GM19023 (cell line): ENCODE measurements at regions not wholly inside any gene's neighbourhood (a gene's known extent, or its start where the extent isn't known, plus 50 kb on each side); places are given as distances from the start of the nearest gene placed in this dataset.

ENCODE experiments used
- ATAC-seq: cut with Tn5 transposase; IDR thresholded peaks from one replicate; pipeline ENCODE4 v1.9.1; 2021; ENCODE audit warnings: mild to moderate bottlenecking, moderate library complexity; ENCODE audit not compliant: unreplicated experiment

- ATAC-seq: no peak
Measured at GRCh38 chr18:45467293-45467692, 148.0 kb upstream of the SLC14A2 start.

DNA sequence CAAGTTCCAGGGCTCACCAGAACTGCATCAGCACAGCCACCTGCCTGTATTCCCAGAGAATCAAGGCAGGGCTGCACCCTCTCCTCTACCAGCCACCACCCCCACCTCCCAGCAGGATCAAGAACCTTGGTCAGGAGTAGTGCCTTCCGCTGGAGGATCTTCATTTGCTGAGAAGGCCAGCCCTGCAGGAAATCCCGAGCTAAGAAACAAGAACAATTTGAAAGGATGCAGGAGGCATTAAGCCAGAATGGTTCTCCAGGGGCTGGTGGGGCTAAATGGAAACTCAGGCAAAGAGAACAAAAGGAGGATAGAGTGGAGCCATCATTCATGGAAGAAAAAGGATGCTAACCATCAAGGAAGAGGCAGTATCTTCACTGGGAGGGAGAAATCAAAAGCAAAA is 147.3 kb upstream of the SLC14A2 start:
- ATAC-seq: no peak

DNA sequence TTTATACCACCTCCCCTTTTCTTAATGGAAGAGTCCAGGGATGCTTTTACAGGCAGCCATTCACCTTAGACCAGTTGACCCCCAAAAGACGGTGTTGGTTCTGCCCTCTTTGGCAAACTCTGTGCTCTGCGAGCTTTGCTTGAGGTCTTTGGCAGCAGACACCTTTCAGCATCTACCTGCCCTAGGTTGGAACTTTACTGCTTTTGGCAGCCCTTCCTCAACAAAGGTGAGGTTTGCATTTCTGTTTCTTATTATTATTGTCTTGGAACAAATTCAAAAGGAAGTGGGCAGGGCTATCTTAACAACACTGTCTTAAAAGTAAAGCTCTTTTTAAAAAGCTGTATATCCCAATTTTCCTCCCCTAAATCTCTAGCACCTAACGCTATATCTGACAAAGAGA is 136.4 kb upstream of the SLC14A2 start:
- no peak for ATAC-seq

- no peak for ATAC-seq
Measured at GRCh38 chr18:45480219-45481015, 134.9 kb upstream of the SLC14A2 start.

DNA sequence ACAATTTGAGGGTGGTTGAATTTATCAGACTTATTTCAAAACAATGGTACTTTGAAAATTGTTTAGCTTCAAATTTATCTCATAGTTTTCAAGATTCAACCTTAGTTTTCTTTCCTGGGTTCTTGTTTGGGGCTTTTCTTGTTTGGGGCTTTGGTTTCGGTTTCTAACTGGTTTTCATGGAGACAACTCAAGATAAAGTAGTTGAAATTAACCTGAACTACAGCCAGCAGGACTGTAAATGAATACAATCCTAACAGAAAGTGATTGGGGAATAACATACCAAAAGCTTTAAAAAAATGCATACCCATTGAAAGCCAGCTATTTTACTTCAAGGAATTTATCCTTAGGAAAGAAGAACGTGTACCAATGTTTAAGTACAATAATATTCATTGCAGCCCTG is 133.5 kb upstream of the SLC14A2 start:
- ATAC-seq: no peak

GRCh38 chr18:45482286-45482685 is 133.0 kb upstream of the SLC14A2 start:
- no peak for ATAC-seq

- no peak for ATAC-seq
Measured at GRCh38 chr18:45487581-45487980, 127.7 kb upstream of the SLC14A2 start.

DNA sequence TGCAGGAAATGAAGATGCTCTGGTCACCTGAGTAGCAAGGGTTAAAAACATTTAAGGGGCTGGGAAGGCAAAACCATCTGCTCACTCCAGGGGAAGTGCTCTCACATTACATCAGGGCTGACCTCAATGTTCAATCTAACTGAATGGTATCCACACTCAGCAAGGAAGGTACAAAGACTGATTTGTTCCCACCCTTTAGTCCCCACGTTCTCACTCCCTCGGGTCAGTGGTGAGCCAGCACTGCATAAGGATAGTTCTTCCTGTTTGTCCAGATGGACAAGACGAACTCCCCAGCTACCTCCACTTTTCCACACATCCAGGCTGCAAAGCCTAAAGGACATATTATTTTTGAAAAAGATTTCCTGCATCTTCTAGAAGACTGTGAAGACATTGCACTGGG is 126.6 kb upstream of the SLC14A2 start:
- ATAC-seq: no peak

GRCh38 chr18:45493830-45494229 is 121.4 kb upstream of the SLC14A2 start:
- ATAC-seq: no peak

DNA sequence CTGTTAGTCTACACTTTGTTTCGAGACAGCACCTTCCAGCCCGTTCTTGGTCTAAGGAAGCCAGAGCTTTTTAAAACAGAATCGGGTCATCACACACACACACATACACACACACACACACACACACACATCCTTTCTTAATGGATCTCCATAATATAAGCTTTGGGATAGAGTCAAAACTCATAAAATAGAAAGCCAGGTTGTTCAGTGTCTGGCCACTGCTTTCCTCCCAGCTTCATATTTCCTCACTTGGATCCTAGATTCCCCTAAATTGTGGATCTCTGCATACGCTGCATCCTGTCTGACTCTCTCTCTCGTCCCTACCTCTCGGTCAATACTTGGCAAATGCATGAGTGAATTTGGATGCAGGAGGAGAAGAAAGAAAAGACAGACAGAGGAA is 120.5 kb upstream of the SLC14A2 start:
- no peak for ATAC-seq

DNA sequence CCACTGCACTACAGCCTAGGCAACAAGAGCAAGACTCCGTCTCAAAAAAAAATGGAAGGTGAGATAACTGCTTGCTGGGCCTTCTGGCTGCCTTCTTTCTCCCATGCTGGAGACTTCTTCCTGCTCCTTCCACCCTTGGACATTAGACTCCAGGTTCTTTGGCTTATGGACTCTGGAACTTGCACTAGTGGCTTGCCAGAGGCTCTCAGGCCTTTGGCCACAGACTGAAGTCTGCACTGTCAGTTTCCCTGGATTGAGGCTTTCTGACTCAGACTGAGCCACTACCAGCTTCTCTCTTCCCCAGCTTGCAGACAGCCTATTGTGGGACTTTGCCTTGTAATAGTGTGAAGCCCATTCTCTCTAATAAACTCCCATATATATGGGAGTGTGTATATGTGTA is 118.5 kb upstream of the SLC14A2 start:
- ATAC-seq: no peak

- ATAC-seq: no peak
Measured at GRCh38 chr18:45497595-45498286, 117.5 kb upstream of the SLC14A2 start.

- ATAC-seq: no peak
Measured at GRCh38 chr18:45498287-45498658, 117.0 kb upstream of the SLC14A2 start.

DNA sequence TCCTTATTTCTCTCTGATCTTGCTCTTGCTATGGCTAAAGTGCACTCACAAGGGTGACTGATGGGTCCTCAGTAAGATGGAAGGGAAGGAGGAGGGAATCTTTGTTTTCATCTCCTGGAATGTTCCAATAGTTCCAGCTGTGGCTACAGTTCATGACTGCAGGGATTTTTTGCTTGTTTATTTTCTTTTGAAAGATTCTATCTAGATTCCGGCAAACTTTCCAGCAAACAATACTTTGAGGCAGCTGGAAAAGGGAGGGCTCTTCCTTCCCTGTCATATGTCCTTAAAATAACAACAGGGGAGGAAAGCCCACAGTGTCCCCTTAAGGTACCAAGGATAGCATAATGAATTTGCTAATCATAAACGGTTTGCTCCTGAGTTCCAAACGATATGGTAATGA is 111.3 kb upstream of the SLC14A2 start:
- ATAC-seq: no peak

DNA sequence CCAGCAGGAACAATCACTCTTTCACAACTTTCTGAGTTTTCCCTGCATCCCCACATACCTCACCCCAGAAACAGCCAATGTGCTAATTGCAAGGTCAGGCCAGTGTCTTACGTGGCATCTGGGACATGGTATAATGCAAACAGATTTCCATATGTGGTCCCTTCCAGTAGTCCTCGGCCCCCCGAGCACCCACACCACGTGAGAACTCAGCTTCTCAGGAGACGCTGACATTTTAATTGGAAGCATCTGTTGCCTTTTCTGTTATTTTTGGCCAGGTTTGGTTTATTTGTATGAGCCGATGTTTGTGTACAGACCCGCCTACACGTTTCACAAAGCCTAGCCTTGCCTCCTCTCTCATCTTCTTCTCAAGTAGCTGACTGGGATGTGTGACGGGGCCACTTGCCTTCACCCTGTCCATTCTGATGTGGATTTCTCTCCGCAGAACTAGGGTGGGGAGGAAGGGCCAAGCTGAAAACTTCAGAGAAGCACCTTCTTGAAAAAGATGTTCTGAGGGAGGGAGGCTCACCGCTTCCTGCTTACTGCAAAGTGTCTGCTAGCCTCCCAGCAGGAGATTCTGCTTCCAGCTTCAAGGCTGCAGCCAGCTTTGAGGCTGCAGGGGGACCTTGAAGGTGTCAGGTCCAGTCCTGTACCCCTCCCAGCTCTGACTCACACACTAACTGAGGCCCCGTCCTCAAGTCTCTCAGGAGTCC is 109.6 kb upstream of the SLC14A2 start:
- no peak for ATAC-seq

- no peak for ATAC-seq
Measured at GRCh38 chr18:45506951-45507350, 108.3 kb upstream of the SLC14A2 start.

DNA sequence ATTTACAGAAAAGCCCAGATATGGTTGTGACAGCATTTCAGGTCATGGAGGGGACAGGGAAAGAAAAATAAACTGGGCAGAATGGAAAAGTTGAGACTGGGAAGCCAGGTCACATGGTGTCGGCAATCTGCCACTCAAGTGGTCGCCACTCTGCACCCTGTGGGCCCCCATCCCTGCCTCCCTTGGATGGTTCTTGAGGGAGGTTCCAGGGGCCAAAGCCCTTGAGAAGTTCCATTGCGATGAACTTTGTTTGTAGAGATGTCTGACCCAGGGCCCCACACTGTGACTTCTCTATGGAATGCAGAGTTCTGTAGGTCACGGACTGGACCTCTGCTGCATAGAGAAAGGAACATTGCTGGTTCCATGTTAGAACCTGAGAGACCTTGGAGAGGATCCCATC is 105.7 kb upstream of the SLC14A2 start:
- no peak for ATAC-seq

DNA sequence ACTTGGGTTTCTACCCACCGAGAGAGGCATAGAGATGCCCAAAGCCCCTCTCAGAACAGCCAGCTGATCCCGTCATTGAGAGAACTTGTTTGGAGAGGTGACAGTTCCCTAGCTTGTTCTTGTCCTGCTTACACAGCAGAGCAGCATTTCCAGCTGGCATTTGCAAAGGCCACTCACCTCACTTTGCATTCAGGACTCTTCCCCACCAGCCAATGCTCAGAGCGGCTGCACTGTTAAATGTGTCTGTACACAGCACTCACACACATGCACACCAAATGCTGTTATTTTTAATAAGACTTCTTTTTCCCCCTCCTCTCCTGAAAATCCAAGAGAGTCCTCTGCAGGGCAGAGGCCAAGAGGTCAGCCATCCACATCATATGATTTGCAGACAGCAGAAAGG is 104.6 kb upstream of the SLC14A2 start:
- no peak for ATAC-seq

DNA sequence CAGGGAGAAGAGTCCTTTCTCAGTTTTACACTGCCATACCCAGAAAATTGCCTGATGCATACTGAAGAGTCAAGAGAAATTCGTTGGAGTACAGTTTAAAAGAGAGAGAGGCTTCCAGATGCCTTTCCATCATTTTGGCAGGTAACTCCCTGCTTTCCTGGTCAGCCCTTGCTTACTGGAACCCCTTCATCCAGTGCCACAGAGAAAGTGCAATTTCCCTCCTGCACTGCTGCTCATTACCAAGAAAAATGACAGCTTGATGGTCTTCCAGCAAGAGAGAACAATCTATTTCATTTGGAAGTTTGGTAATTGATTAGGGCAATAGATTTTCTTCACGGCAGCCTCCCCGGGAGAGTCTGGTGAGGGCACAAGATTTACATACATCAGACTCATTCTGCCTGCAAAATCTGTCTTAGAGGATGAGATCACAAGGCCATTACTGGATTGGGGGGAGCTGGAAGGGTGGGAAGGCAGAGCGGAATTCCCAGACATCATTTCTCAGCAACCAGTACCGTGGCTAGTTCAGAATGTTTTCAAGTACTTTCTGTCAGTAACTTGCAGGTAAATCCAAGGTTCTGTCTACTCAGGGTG is 102.8 kb upstream of the SLC14A2 start:
- no peak for ATAC-seq

GRCh38 chr18:45517181-45517741 is 98.0 kb upstream of the SLC14A2 start:
- no peak for ATAC-seq
